Nephron (organoid): ENCODE measurements at regions not wholly inside any gene's neighbourhood (a gene's known extent, or its start where the extent isn't known, plus 50 kb on each side); places are given as distances from the start of the nearest gene placed in this dataset.

Experiments
- H3K27ac Mint-ChIP-seq, 3 experiments: 2 replicates each; pipeline ENCODE4 v1.8.0; 2020; ENCODE audit warnings: mixed read lengths in 3 of 3, mild to moderate bottlenecking in 2 of 3, moderate library complexity in 1 of 3
- H3K27me3 Mint-ChIP-seq: 2 replicates; pipeline ENCODE4 v1.8.0; 2021; ENCODE audit warnings: low read depth, mild to moderate bottlenecking, moderate library complexity, mixed read lengths
- H3K36me3 Mint-ChIP-seq: 2 replicates; pipeline ENCODE4 v1.8.0; 2020; ENCODE audit warnings: low read depth, mixed read lengths
- H3K4me1 Mint-ChIP-seq: 2 replicates; pipeline ENCODE4 v1.8.0; 2020; ENCODE audit warnings: mixed read lengths
- H3K4me3 Mint-ChIP-seq, 3 experiments: 2 replicates each; pipeline ENCODE4 v1.8.0; 2020; ENCODE audit warnings: mild to moderate bottlenecking in 3 of 3, mixed read lengths in 3 of 3, moderate library complexity in 2 of 3
- H3K9me3 Mint-ChIP-seq: 2 replicates; pipeline ENCODE4 v1.8.0; 2020; ENCODE audit warnings: mixed read lengths
- CTCF ChIP-seq, 3 experiments: fragments of 200-600 bp; sonication (generic); IDR thresholded peaks; one replicate each; pipeline ENCODE4 v1.5.0; 2021; ENCODE audit warnings: antibody characterized with exemption in 3 of 3; ENCODE audit not compliant: unreplicated experiment in 3 of 3

- TF ChIP-seq CTCF (IDR thresholded peaks at IDR 0.05; ENCODE audit: unreplicated experiment in 3 of 3), result no peak
- Mint-ChIP-seq H3K4me3 (no peak overlapping the region), H3K27me3 (peaks cover 3% of the 10 kb centered on the region), H3K36me3 (no peaks in the 10 kb centered on the region), H3K9me3 (no peaks in the 10 kb centered on the region), H3K27ac (no peak overlapping the region), H3K4me1 (peaks cover 8% of the 10 kb centered on the region)
These were observed 126.7 kb upstream of the RCN1 start for GRCh38 chr11:31964181-31964580.

- Mint-ChIP-seq H3K27ac (no peak overlapping the region), H3K9me3 (no peaks in the 10 kb centered on the region), H3K27me3 (no peaks in the 10 kb centered on the region), H3K4me1 (no peaks in the 10 kb centered on the region), H3K36me3 (no peaks in the 10 kb centered on the region), H3K4me3 (no peak overlapping the region)
- TF ChIP-seq CTCF (IDR thresholded peaks at IDR 0.05; ENCODE audit: unreplicated experiment in 3 of 3), result no peak
These were observed 130.7 kb upstream of the RCN1 start for GRCh38 chr11:31960126-31960525.

GRCh38 chr11:31959716-31960115 is 131.2 kb upstream of the RCN1 start:
- Mint-ChIP-seq H3K4me1 (no peaks in the 10 kb centered on the region), H3K4me3 (no peak overlapping the region), H3K27ac (no peak overlapping the region), H3K36me3 (no peaks in the 10 kb centered on the region), H3K27me3 (no peaks in the 10 kb centered on the region), H3K9me3 (no peaks in the 10 kb centered on the region)
- no peak for TF ChIP-seq CTCF (IDR thresholded peaks at IDR 0.05; ENCODE audit: unreplicated experiment in 3 of 3)

GRCh38 chr11:31958076-31958735 is 132.7 kb upstream of the RCN1 start:
- Mint-ChIP-seq H3K4me3 (no peak overlapping the region), H3K9me3 (no peaks in the 10 kb centered on the region), H3K27ac (no peak overlapping the region), H3K27me3 (peaks cover 8% of the 10 kb centered on the region), H3K36me3 (no peaks in the 10 kb centered on the region), H3K4me1 (no peaks in the 10 kb centered on the region)
- peak; percentile 53 to 71 (median 62) for TF ChIP-seq CTCF (IDR thresholded peaks at IDR 0.05; ENCODE audit: unreplicated experiment in 3 of 3)

GRCh38 chr11:31957674-31958073 is 133.2 kb upstream of the RCN1 start:
- Mint-ChIP-seq H3K36me3 (no peaks in the 10 kb centered on the region), H3K27ac (no peak overlapping the region), H3K9me3 (no peaks in the 10 kb centered on the region), H3K27me3 (peaks cover 8% of the 10 kb centered on the region), H3K4me3 (no peak overlapping the region), H3K4me1 (no peaks in the 10 kb centered on the region)
- TF ChIP-seq CTCF (IDR thresholded peaks at IDR 0.05; ENCODE audit: unreplicated experiment in 3 of 3), result no peak

GRCh38 chr11:31956310-31956709 is 134.6 kb upstream of the RCN1 start:
- no peak for TF ChIP-seq CTCF (IDR thresholded peaks at IDR 0.05; ENCODE audit: unreplicated experiment in 3 of 3)
- Mint-ChIP-seq H3K4me3 (no peak overlapping the region), H3K27ac (no peak overlapping the region), H3K9me3 (no peaks in the 10 kb centered on the region), H3K4me1 (no peaks in the 10 kb centered on the region), H3K36me3 (no peaks in the 10 kb centered on the region), H3K27me3 (peaks cover 8% of the 10 kb centered on the region)
